ENCODE measurements at regions not wholly inside any gene's neighbourhood (a gene's known extent, or its start where the extent isn't known, plus 50 kb on each side); places are given as distances from the start of the nearest gene placed in this dataset.
"Not testable (repeated sequence)": the region's sequence is repeated elsewhere in the genome, so short reads cannot be mapped to it uniquely, and the experiment has no call there.

GRCh38 chr7:150016651-150017189 lies 143.0 kb downstream of the ATP6V0E2 start:
- not testable (repeated sequence) for TF ChIP-seq CTCF (IDR thresholded peaks at IDR 0.05); POLR2A (IDR thresholded peaks at IDR 0.05; ENCODE audit: low read depth); EP300 (IDR thresholded peaks at IDR 0.05); POLR2AphosphoS5 (IDR thresholded peaks at IDR 0.05)

Data from esophagus muscularis mucosa (tissue), 4 donors.